ENCODE measurements at regions not wholly inside any gene's neighbourhood (a gene's known extent, or its start where the extent isn't known, plus 50 kb on each side); places are given as distances from the start of the nearest gene placed in this dataset.

GRCh38 chr12:4859478-4860210 lies 50.1 kb upstream of the KCNA1 start:
- DNase-seq: no peak

Data from NCI-H2107 (cell line).